ENCODE measurements at regions not wholly inside any gene's neighbourhood (a gene's known extent, or its start where the extent isn't known, plus 50 kb on each side); places are given as distances from the start of the nearest gene placed in this dataset.

- peaks cover 4% of the 10 kb centered on the region for H3K27me3 Mint-ChIP-seq (ENCODE audit: low read depth)
- DNase-seq (ENCODE audit: low spot score in 2 of 2, unreplicated experiment in 2 of 2), result no peak
- no peaks in the 10 kb centered on the region for H3K9me3 Mint-ChIP-seq
These were observed 59.4 kb upstream of the ZSWIM6 start for GRCh38 chr5:61272688-61273087.

DNA sequence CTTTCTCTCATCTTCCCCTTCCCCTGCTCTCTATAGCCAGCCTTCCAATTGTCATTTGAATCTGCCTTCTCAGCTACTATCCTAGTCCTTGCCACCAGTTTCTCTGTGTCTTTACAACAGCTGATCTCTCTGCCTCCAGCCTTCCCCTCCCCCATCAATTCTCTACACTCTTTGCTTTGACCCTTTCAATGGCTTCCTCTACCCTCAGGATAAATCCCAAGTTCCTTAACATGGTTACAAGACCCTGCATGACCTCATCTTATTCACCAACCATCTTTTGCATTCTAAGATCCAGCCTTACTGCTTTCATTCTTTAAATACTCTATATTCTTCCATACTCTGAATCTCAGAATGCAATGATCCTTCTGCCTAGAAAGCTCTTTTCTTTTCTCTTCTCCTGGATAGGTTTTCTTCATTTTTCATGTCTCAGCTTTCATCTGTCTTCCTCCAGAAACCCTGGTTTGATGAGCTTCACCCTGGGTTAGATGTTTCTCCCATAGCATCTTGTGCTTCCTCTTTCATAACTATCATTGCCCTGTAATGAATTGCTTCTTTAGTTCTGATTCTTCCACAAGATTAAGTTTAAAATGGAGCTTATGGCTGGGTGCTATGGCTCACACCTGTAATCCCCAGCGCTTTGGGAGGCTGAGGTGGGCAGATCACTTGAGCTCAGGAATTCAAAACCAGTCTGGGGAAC, 58.6 kb upstream of the ZSWIM6 start:
- H3K27me3 Mint-ChIP-seq (ENCODE audit: low read depth), result peaks cover 4% of the 10 kb centered on the region
- H3K4me3 Mint-ChIP-seq, result no peak overlapping the region
- TF ChIP-seq CTCF (IDR thresholded peaks at IDR 0.05; ENCODE audit: unreplicated experiment), result no peak
- no peaks in the 10 kb centered on the region for H3K9me3 Mint-ChIP-seq
- H3K4me1 Mint-ChIP-seq, result peaks cover 10% of the 10 kb centered on the region
- no peak overlapping the region for H3K27ac Mint-ChIP-seq
- no peaks in the 10 kb centered on the region for H3K36me3 Mint-ChIP-seq
- DNase-seq (ENCODE audit: low spot score in 2 of 2, unreplicated experiment in 2 of 2), result no peak

More at GRCh38 chr5:61272688-61273087, 59.4 kb upstream of the ZSWIM6 start:
- H3K36me3 Mint-ChIP-seq, result no peaks in the 10 kb centered on the region
- no peak overlapping the region for H3K27ac Mint-ChIP-seq
- H3K4me3 Mint-ChIP-seq, result no peak overlapping the region
- no peak for TF ChIP-seq CTCF (IDR thresholded peaks at IDR 0.05; ENCODE audit: unreplicated experiment)
- H3K4me1 Mint-ChIP-seq, result peaks cover 10% of the 10 kb centered on the region

DNA sequence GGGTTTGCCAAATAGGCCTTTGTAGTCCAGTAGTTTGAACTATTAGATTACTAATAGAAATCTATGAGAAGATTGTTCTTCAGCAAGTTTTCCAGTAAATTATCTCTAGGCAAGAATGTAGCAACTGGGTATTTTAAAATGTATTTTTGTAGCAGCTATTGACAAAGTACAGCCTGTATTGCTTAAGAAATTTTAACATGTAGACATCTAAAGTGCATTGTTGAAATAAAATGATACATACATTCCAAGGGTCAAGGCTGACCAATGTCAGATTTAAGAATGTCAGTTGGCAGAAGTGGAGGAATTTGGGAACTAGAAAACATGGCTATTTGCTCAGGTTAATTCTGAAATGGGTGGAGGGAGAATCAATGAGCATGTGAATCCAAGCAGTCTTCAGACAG, 57.5 kb upstream of the ZSWIM6 start:
- TF ChIP-seq CTCF (IDR thresholded peaks at IDR 0.05; ENCODE audit: unreplicated experiment), result no peak
- Mint-ChIP-seq H3K9me3 (no peaks in the 10 kb centered on the region), H3K27me3 (ENCODE audit: low read depth) (peaks cover 1% of the 10 kb centered on the region), H3K4me1 (peaks cover 6% of the 10 kb centered on the region), H3K27ac (no peak overlapping the region), H3K36me3 (no peaks in the 10 kb centered on the region), H3K4me3 (no peak overlapping the region)
- DNase-seq (ENCODE audit: low spot score in 2 of 2, unreplicated experiment in 2 of 2), result no peak

DNA sequence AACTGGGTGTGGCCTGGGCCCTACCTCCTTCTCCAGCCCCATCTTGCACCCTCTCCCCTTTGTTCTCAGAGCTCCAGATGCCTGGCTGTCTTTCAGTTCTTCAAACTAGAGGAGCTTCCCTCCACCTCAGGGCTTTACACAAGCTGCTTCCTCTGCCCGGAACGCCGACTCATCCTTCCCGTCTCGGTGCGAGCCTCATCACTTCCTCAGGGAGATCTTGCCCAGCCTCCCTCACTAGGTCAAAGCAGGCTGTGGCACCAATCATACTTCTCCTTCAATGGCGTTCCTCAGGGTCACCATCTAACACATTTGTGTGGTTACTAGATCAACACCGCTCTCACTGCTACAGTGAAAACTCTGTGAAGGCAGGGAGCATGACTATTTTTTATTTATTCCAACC, 56.2 kb upstream of the ZSWIM6 start:
- Mint-ChIP-seq H3K36me3 (no peaks in the 10 kb centered on the region), H3K4me1 (peaks cover 19% of the 10 kb centered on the region), H3K9me3 (no peaks in the 10 kb centered on the region), H3K27me3 (ENCODE audit: low read depth) (peaks cover 1% of the 10 kb centered on the region), H3K27ac (no peak overlapping the region), H3K4me3 (no peak overlapping the region)
- DNase-seq (ENCODE audit: low spot score in 2 of 2, unreplicated experiment in 2 of 2), result no peak
- no peak for TF ChIP-seq CTCF (IDR thresholded peaks at IDR 0.05; ENCODE audit: unreplicated experiment)

- no peak overlapping the region for H3K27ac Mint-ChIP-seq
- H3K9me3 Mint-ChIP-seq, result no peaks in the 10 kb centered on the region
- no peaks in the 10 kb centered on the region for H3K36me3 Mint-ChIP-seq
- H3K27me3 Mint-ChIP-seq (ENCODE audit: low read depth), result peaks cover 1% of the 10 kb centered on the region
- peaks cover 24% of the 10 kb centered on the region for H3K4me1 Mint-ChIP-seq
- no peak for TF ChIP-seq CTCF (IDR thresholded peaks at IDR 0.05; ENCODE audit: unreplicated experiment)
- DNase-seq (ENCODE audit: low spot score in 2 of 2, unreplicated experiment in 2 of 2), result no peak
- no peak overlapping the region for H3K4me3 Mint-ChIP-seq
These were observed 54.9 kb upstream of the ZSWIM6 start for GRCh38 chr5:61277190-61277589.
